ENCODE measurements at regions not wholly inside any gene's neighbourhood (a gene's known extent, or its start where the extent isn't known, plus 50 kb on each side); places are given as distances from the start of the nearest gene placed in this dataset.
"Not testable (repeated sequence)": the region's sequence is repeated elsewhere in the genome, so short reads cannot be mapped to it uniquely, and the experiment has no call there.

DNA sequence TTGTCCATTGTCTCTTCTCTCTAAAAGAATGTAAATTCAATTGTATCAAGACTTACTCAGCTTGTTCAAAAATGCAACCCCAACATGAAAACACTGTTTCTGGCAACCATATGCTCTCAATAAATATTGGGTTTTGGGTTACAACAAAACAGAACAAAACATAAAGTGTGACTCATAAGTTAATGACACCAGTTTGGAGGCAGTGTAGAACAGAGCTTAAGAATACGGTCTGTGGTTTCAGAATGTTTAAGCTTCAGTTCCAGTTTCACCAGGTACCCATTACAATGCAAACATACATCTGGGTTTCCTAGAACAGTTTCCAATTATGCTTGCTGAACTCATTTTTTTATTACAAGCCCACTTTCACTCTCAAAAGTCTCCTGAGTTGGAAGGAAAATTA lies 285.8 kb upstream of the PCDH9 start:
- Histone ChIP-seq H3K9me3 (ENCODE audit: control insufficient read depth in 1 of 2, low read length in 2 of 2) (no peaks in the 10 kb centered on the region), H3K4me3 (ENCODE audit: low read depth in 1 of 2, low read length in 2 of 2) (no peak overlapping the region), H3K27ac (ENCODE audit: low read length) (no peak overlapping the region), H3K36me3 (ENCODE audit: control insufficient read depth in 1 of 2, insufficient read depth in 2 of 2, low read length in 2 of 2) (no peaks in the 10 kb centered on the region), H3K27me3 (ENCODE audit: low read depth, low read length) (no peaks in the 10 kb centered on the region), H3K4me1 (ENCODE audit: control insufficient read depth in 1 of 2, insufficient read depth in 2 of 2, low read length in 2 of 2) (no peaks in the 10 kb centered on the region)

DNA sequence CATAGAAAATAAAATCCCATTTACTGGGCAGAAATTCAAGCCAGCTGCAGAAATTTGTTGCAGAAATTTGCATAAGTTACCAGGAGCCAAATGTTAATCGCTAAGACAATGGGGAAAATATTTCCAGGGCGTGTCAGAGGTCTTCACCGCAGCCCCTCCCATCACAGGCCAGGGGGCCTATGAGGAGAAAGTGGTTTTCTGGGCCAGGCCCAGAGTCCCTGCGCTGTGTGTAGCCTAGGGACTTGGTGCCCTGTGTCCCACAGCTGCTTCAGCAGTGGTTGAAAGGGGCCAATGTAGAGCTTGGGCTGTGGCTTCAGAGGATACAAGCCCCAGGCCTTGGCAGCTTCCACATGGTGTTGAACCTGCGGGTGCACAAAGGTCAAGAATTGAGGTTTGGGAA lies 278.9 kb upstream of the PCDH9 start:
- Histone ChIP-seq H3K36me3 (ENCODE audit: control insufficient read depth in 1 of 2, insufficient read depth in 2 of 2, low read length in 2 of 2) (no peaks in the 10 kb centered on the region), H3K9me3 (ENCODE audit: control insufficient read depth in 1 of 2, low read length in 2 of 2) (no peaks in the 10 kb centered on the region), H3K4me3 (ENCODE audit: low read depth in 1 of 2, low read length in 2 of 2) (no peak overlapping the region), H3K27me3 (ENCODE audit: low read depth, low read length) (no peaks in the 10 kb centered on the region), H3K27ac (ENCODE audit: low read length) (no peak overlapping the region), H3K4me1 (ENCODE audit: control insufficient read depth in 1 of 2, insufficient read depth in 2 of 2, low read length in 2 of 2) (no peaks in the 10 kb centered on the region)

GRCh38 chr13:67508275-67508674 lies 278.1 kb upstream of the PCDH9 start:
- H3K9me3 ChIP-seq (ENCODE audit: control insufficient read depth in 1 of 2, low read length in 2 of 2); H3K27me3 ChIP-seq (ENCODE audit: low read depth, low read length); H3K27ac ChIP-seq (ENCODE audit: low read length); H3K36me3 ChIP-seq (ENCODE audit: control insufficient read depth in 1 of 2, insufficient read depth in 2 of 2, low read length in 2 of 2); H3K4me3 ChIP-seq (ENCODE audit: low read depth in 1 of 2, low read length in 2 of 2); H3K4me1 ChIP-seq (ENCODE audit: control insufficient read depth in 1 of 2, insufficient read depth in 2 of 2, low read length in 2 of 2): not testable (repeated sequence)

GRCh38 chr13:67506407-67506806 lies 276.3 kb upstream of the PCDH9 start:
- H3K9me3 ChIP-seq (ENCODE audit: control insufficient read depth in 1 of 2, low read length in 2 of 2) = no peaks in the 10 kb centered on the region
- no peak overlapping the region for H3K4me3 ChIP-seq (ENCODE audit: low read depth in 1 of 2, low read length in 2 of 2)
- no peaks in the 10 kb centered on the region for H3K36me3 ChIP-seq (ENCODE audit: control insufficient read depth in 1 of 2, insufficient read depth in 2 of 2, low read length in 2 of 2)
- H3K4me1 ChIP-seq (ENCODE audit: control insufficient read depth in 1 of 2, insufficient read depth in 2 of 2, low read length in 2 of 2) = no peaks in the 10 kb centered on the region
- no peaks in the 10 kb centered on the region for H3K27me3 ChIP-seq (ENCODE audit: low read depth, low read length)
- H3K27ac ChIP-seq (ENCODE audit: low read length) = no peak overlapping the region

DNA sequence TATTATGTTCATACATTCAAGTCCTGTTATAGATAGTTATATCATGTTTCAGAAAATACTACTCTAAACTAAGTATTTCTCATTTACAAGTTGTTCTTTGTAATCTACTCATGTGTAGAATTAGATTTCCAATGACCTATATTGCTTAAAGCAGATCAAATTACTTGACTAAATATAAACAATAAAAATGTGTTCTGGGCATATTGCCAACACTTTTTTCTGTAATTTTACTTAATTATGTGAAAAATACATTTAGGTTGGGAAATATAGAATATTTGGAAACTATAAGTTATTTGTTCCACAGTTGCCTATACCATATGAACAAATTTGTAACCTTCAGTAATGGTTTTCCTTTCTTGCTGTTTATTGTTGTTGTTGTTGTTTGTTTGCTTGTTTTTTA lies 275.2 kb upstream of the PCDH9 start:
- H3K27ac ChIP-seq (ENCODE audit: low read length) = no peak overlapping the region
- H3K9me3 ChIP-seq (ENCODE audit: control insufficient read depth in 1 of 2, low read length in 2 of 2) = no peaks in the 10 kb centered on the region
- H3K4me1 ChIP-seq (ENCODE audit: control insufficient read depth in 1 of 2, insufficient read depth in 2 of 2, low read length in 2 of 2) = no peaks in the 10 kb centered on the region
- H3K4me3 ChIP-seq (ENCODE audit: low read depth in 1 of 2, low read length in 2 of 2) = no peak overlapping the region
- no peaks in the 10 kb centered on the region for H3K27me3 ChIP-seq (ENCODE audit: low read depth, low read length)
- H3K36me3 ChIP-seq (ENCODE audit: control insufficient read depth in 1 of 2, insufficient read depth in 2 of 2, low read length in 2 of 2) = no peaks in the 10 kb centered on the region

GRCh38 chr13:67498948-67499347 lies 268.8 kb upstream of the PCDH9 start:
- Histone ChIP-seq H3K9me3 (ENCODE audit: control insufficient read depth in 1 of 2, low read length in 2 of 2) (no peaks in the 10 kb centered on the region), H3K27me3 (ENCODE audit: low read depth, low read length) (no peaks in the 10 kb centered on the region), H3K27ac (ENCODE audit: low read length) (no peak overlapping the region), H3K36me3 (ENCODE audit: control insufficient read depth in 1 of 2, insufficient read depth in 2 of 2, low read length in 2 of 2) (no peaks in the 10 kb centered on the region), H3K4me3 (ENCODE audit: low read depth in 1 of 2, low read length in 2 of 2) (no peak overlapping the region), H3K4me1 (ENCODE audit: control insufficient read depth in 1 of 2, insufficient read depth in 2 of 2, low read length in 2 of 2) (no peaks in the 10 kb centered on the region)

GRCh38 chr13:67493835-67494234 lies 263.7 kb upstream of the PCDH9 start:
- Histone ChIP-seq H3K4me3 (ENCODE audit: low read depth in 1 of 2, low read length in 2 of 2) (no peak overlapping the region), H3K27me3 (ENCODE audit: low read depth, low read length) (no peaks in the 10 kb centered on the region), H3K9me3 (ENCODE audit: control insufficient read depth in 1 of 2, low read length in 2 of 2) (no peaks in the 10 kb centered on the region), H3K36me3 (ENCODE audit: control insufficient read depth in 1 of 2, insufficient read depth in 2 of 2, low read length in 2 of 2) (no peaks in the 10 kb centered on the region), H3K4me1 (ENCODE audit: control insufficient read depth in 1 of 2, insufficient read depth in 2 of 2, low read length in 2 of 2) (no peaks in the 10 kb centered on the region), H3K27ac (ENCODE audit: low read length) (no peak overlapping the region)

DNA sequence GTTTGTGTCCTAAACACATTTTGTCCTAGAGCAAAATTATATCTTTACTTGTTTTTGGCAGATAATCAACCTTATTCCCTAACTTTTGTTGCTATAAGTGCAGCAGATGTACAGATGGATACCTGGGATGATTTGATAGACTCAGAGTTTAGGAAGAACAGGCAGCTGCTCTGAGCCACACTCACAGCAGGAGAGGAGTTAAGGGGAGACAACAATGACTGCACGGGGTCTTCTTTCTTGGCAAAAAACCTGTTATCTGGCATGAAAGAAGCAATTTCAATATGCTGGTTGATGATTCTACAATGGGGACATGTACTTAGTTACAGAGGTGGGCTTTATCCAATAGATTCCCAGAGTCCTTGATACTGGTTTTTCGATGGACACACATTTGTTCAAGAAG lies 258.9 kb upstream of the PCDH9 start:
- H3K4me1 ChIP-seq (ENCODE audit: control insufficient read depth in 1 of 2, insufficient read depth in 2 of 2, low read length in 2 of 2) = no peaks in the 10 kb centered on the region
- no peak overlapping the region for H3K4me3 ChIP-seq (ENCODE audit: low read depth in 1 of 2, low read length in 2 of 2)
- no peak overlapping the region for H3K27ac ChIP-seq (ENCODE audit: low read length)
- no peaks in the 10 kb centered on the region for H3K9me3 ChIP-seq (ENCODE audit: control insufficient read depth in 1 of 2, low read length in 2 of 2)
- H3K36me3 ChIP-seq (ENCODE audit: control insufficient read depth in 1 of 2, insufficient read depth in 2 of 2, low read length in 2 of 2) = no peaks in the 10 kb centered on the region
- H3K27me3 ChIP-seq (ENCODE audit: low read depth, low read length) = no peaks in the 10 kb centered on the region

- H3K36me3 ChIP-seq (ENCODE audit: control insufficient read depth in 1 of 2, insufficient read depth in 2 of 2, low read length in 2 of 2) = no peaks in the 10 kb centered on the region
- H3K4me3 ChIP-seq (ENCODE audit: low read depth in 1 of 2, low read length in 2 of 2) = no peak overlapping the region
- H3K4me1 ChIP-seq (ENCODE audit: control insufficient read depth in 1 of 2, insufficient read depth in 2 of 2, low read length in 2 of 2) = no peaks in the 10 kb centered on the region
- no peaks in the 10 kb centered on the region for H3K27me3 ChIP-seq (ENCODE audit: low read depth, low read length)
- no peak overlapping the region for H3K27ac ChIP-seq (ENCODE audit: low read length)
- no peaks in the 10 kb centered on the region for H3K9me3 ChIP-seq (ENCODE audit: control insufficient read depth in 1 of 2, low read length in 2 of 2)
Measured at GRCh38 chr13:67481445-67481844, 251.3 kb upstream of the PCDH9 start.

GRCh38 chr13:67474115-67474514 lies 244.0 kb upstream of the PCDH9 start:
- Histone ChIP-seq H3K36me3 (ENCODE audit: control insufficient read depth in 1 of 2, insufficient read depth in 2 of 2, low read length in 2 of 2) (no peaks in the 10 kb centered on the region), H3K4me3 (ENCODE audit: low read depth in 1 of 2, low read length in 2 of 2) (no peak overlapping the region), H3K4me1 (ENCODE audit: control insufficient read depth in 1 of 2, insufficient read depth in 2 of 2, low read length in 2 of 2) (no peaks in the 10 kb centered on the region), H3K27me3 (ENCODE audit: low read depth, low read length) (no peaks in the 10 kb centered on the region), H3K27ac (ENCODE audit: low read length) (no peak overlapping the region), H3K9me3 (ENCODE audit: control insufficient read depth in 1 of 2, low read length in 2 of 2) (peaks cover 5 to 8% of the 10 kb centered on the region in 2 donors)

- no peaks in the 10 kb centered on the region for H3K27me3 ChIP-seq (ENCODE audit: low read depth, low read length)
- no peaks in the 10 kb centered on the region for H3K36me3 ChIP-seq (ENCODE audit: control insufficient read depth in 1 of 2, insufficient read depth in 2 of 2, low read length in 2 of 2)
- no peak overlapping the region for H3K4me3 ChIP-seq (ENCODE audit: low read depth in 1 of 2, low read length in 2 of 2)
- H3K4me1 ChIP-seq (ENCODE audit: control insufficient read depth in 1 of 2, insufficient read depth in 2 of 2, low read length in 2 of 2) = no peaks in the 10 kb centered on the region
- H3K27ac ChIP-seq (ENCODE audit: low read length) = no peak overlapping the region
- H3K9me3 ChIP-seq (ENCODE audit: control insufficient read depth in 1 of 2, low read length in 2 of 2) = peaks cover 5 to 8% of the 10 kb centered on the region in 2 donors
Measured at GRCh38 chr13:67469623-67470022, 239.5 kb upstream of the PCDH9 start.

GRCh38 chr13:67466569-67466968 lies 236.4 kb upstream of the PCDH9 start:
- H3K36me3 ChIP-seq (ENCODE audit: control insufficient read depth in 1 of 2, insufficient read depth in 2 of 2, low read length in 2 of 2) = no peaks in the 10 kb centered on the region
- peaks cover 5 to 8% of the 10 kb centered on the region in 2 donors for H3K9me3 ChIP-seq (ENCODE audit: control insufficient read depth in 1 of 2, low read length in 2 of 2)
- no peak overlapping the region for H3K27ac ChIP-seq (ENCODE audit: low read length)
- H3K4me3 ChIP-seq (ENCODE audit: low read depth in 1 of 2, low read length in 2 of 2) = no peak overlapping the region
- no peaks in the 10 kb centered on the region for H3K27me3 ChIP-seq (ENCODE audit: low read depth, low read length)
- H3K4me1 ChIP-seq (ENCODE audit: control insufficient read depth in 1 of 2, insufficient read depth in 2 of 2, low read length in 2 of 2) = no peaks in the 10 kb centered on the region

Data from muscle layer of duodenum (tissue), 2 donors.